ENCODE measurements at regions not wholly inside any gene's neighbourhood (a gene's known extent, or its start where the extent isn't known, plus 50 kb on each side); places are given as distances from the start of the nearest gene placed in this dataset.

DNA sequence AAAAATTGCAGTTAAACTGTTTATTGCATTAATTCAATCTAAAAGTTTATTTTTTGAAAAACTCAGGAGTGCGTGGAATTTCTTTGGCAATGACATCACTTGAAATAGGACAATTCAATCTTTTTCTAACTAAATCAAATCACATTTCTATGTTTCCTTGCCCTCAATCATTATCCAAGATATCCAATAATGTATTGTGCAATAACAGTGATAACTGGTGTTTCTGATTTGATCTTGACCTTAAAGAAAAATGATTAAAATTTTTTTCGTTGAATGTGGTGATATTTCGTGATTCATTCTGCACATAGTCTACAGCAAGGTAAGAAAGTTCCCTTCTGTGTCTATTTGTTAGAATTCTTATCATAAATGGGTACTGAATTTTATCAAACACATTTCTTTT lies 163.2 kb downstream of the SPCS3 start:
- 84% methylated on average over 2 of the region's 3 CpGs for WGBS

DNA sequence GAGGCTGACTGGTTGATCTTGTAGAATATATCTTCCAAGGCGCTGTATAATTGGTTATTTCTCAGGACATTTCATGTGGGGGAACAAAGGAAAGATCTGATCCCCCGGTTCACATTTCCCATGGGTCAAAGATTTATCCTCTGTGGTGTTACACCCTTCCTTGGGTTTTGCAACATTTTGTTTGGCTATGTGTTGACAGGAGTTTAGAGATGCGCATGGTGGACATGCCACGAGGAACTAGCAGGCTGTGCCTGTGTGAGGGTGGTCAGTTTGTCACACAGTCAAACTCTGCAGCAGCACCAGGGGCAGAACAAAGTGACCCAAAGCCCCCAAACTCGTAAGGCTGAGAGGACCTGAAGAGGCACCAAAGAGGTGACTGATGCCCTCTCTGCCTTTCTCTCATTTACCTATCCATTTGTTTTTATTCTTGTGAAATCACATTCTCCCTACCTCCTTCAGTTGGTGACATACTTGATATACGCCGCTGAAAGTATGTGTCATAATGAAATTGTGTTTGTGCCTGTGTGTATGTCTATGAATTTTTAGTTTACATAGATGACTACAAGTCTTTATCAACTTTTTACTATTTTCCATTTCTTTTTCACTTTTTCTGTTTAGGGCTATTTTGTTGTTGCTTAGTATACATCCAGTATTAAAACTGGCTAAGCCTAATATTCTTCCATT lies 164.7 kb downstream of the SPCS3 start:
- H3K36me3 ChIP-seq (ENCODE audit: control insufficient read depth in 1 of 2, insufficient read depth in 2 of 2, low read depth in 1 of 2, low read length in 2 of 2), result no peaks in the 10 kb centered on the region
- DNase-seq, result no peak
- H2BK12ac ChIP-seq (ENCODE audit: low read length in 2 of 2), result no peak overlapping the region
- H3K27ac ChIP-seq (ENCODE audit: low read length, poor library complexity, severe bottlenecking), result no peak overlapping the region
- no peaks in the 10 kb centered on the region for H3K79me1 ChIP-seq (replicated peaks; ENCODE audit: low read length, poor library complexity, severe bottlenecking)
- H3K4me1 ChIP-seq (ENCODE audit: control insufficient read depth, insufficient read depth, low read depth, low read length), result no peaks in the 10 kb centered on the region
- no peak overlapping the region for H2AFZ ChIP-seq (ENCODE audit: low read depth, low read length)
- H3K23ac ChIP-seq (ENCODE audit: low read length in 2 of 2), result no peak overlapping the region
- H4K8ac ChIP-seq (ENCODE audit: low read length), result no peak overlapping the region
- 94% methylated on average over 5 of the region's 7 CpGs for WGBS
- no peak overlapping the region for H3K4me3 ChIP-seq (ENCODE audit: insufficient read depth in 1 of 2, low read depth in 1 of 2, low read length in 2 of 2)
- no peak overlapping the region for H4K91ac ChIP-seq (ENCODE audit: low read length)
- H3K9me3 ChIP-seq (ENCODE audit: control insufficient read depth, low read length), result peaks cover 3% of the 10 kb centered on the region
- H3K9ac ChIP-seq (ENCODE audit: low read length), result no peak overlapping the region
- H3K4ac ChIP-seq (ENCODE audit: low read depth in 1 of 2, low read length in 2 of 2), result no peak overlapping the region
- H2BK15ac ChIP-seq (ENCODE audit: low read depth, poor library complexity, severe bottlenecking), result no peak overlapping the region
- no peak overlapping the region for H3K4me2 ChIP-seq (ENCODE audit: low read length, poor library complexity, severe bottlenecking)
- no peaks in the 10 kb centered on the region for H3K27me3 ChIP-seq (ENCODE audit: control insufficient read depth in 1 of 2, insufficient read depth in 1 of 2, low read length in 2 of 2)
- H2BK120ac ChIP-seq (ENCODE audit: low read depth, low read length), result no peak overlapping the region
- no peak overlapping the region for H2AK5ac ChIP-seq (ENCODE audit: low read length, severe bottlenecking)
- H3K14ac ChIP-seq (ENCODE audit: low read length in 2 of 2), result no peak overlapping the region
- H2BK5ac ChIP-seq (ENCODE audit: low read depth, low read length, poor library complexity, severe bottlenecking), result no peak overlapping the region
- H3K18ac ChIP-seq (ENCODE audit: low read depth in 1 of 2, low read length in 2 of 2), result no peak overlapping the region

More for the DNA sequence above, 163.2 kb downstream of the SPCS3 start:
- no peak overlapping the region for H2AFZ ChIP-seq (ENCODE audit: low read depth, low read length)
- no peaks in the 10 kb centered on the region for H3K79me1 ChIP-seq (replicated peaks; ENCODE audit: low read length, poor library complexity, severe bottlenecking)
- no peak overlapping the region for H3K4me3 ChIP-seq (ENCODE audit: insufficient read depth in 1 of 2, low read depth in 1 of 2, low read length in 2 of 2)
- no peaks in the 10 kb centered on the region for H3K36me3 ChIP-seq (ENCODE audit: control insufficient read depth in 1 of 2, insufficient read depth in 2 of 2, low read depth in 1 of 2, low read length in 2 of 2)
- DNase-seq, result no peak
- no peak overlapping the region for H3K4ac ChIP-seq (ENCODE audit: low read depth in 1 of 2, low read length in 2 of 2)
- H2AK5ac ChIP-seq (ENCODE audit: low read length, severe bottlenecking), result no peak overlapping the region
- H4K91ac ChIP-seq (ENCODE audit: low read length), result no peak overlapping the region
- no peak overlapping the region for H3K9ac ChIP-seq (ENCODE audit: low read length)
- no peaks in the 10 kb centered on the region for H3K27me3 ChIP-seq (ENCODE audit: control insufficient read depth in 1 of 2, insufficient read depth in 1 of 2, low read length in 2 of 2)
- H3K27ac ChIP-seq (ENCODE audit: low read length, poor library complexity, severe bottlenecking), result no peak overlapping the region
- peaks cover 1% of the 10 kb centered on the region for H3K9me3 ChIP-seq (ENCODE audit: control insufficient read depth, low read length)
- H3K14ac ChIP-seq (ENCODE audit: low read length in 2 of 2), result no peak overlapping the region
- H2BK15ac ChIP-seq (ENCODE audit: low read depth, poor library complexity, severe bottlenecking), result no peak overlapping the region
- no peak overlapping the region for H2BK120ac ChIP-seq (ENCODE audit: low read depth, low read length)
- H3K4me1 ChIP-seq (ENCODE audit: control insufficient read depth, insufficient read depth, low read depth, low read length), result no peaks in the 10 kb centered on the region
- H3K18ac ChIP-seq (ENCODE audit: low read depth in 1 of 2, low read length in 2 of 2), result no peak overlapping the region
- H2BK12ac ChIP-seq (ENCODE audit: low read length in 2 of 2), result no peak overlapping the region
- no peak overlapping the region for H4K8ac ChIP-seq (ENCODE audit: low read length)
- H3K4me2 ChIP-seq (ENCODE audit: low read length, poor library complexity, severe bottlenecking), result no peak overlapping the region
- no peak overlapping the region for H2BK5ac ChIP-seq (ENCODE audit: low read depth, low read length, poor library complexity, severe bottlenecking)
- no peak overlapping the region for H3K23ac ChIP-seq (ENCODE audit: low read length in 2 of 2)

DNA sequence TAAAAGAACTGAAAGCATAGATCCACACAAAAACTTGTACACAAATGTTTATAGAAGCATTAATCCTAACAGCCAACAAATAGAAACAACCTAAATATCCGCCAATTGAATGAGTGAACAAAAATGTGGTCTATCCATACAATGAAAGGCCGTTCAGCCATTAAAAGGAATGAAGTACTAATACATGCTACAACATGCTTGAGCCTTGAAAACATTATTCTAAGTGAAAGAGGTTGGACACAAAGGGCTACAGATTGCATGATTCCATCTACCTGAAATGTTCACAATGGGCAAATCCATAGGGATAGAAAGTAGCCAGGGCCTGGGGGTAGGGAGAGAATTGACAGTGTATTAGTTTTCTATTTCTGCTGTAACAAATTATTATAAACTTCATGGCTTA lies 169.2 kb downstream of the SPCS3 start:
- no peak overlapping the region for H3K4me3 ChIP-seq (ENCODE audit: insufficient read depth in 1 of 2, low read depth in 1 of 2, low read length in 2 of 2)
- no peak overlapping the region for H3K9ac ChIP-seq (ENCODE audit: low read length)
- no peak overlapping the region for H2BK15ac ChIP-seq (ENCODE audit: low read depth, poor library complexity, severe bottlenecking)
- H3K27me3 ChIP-seq (ENCODE audit: control insufficient read depth in 1 of 2, insufficient read depth in 1 of 2, low read length in 2 of 2), result no peaks in the 10 kb centered on the region
- H2AK5ac ChIP-seq (ENCODE audit: low read length, severe bottlenecking), result no peak overlapping the region
- no peaks in the 10 kb centered on the region for H3K79me1 ChIP-seq (replicated peaks; ENCODE audit: low read length, poor library complexity, severe bottlenecking)
- H2BK5ac ChIP-seq (ENCODE audit: low read depth, low read length, poor library complexity, severe bottlenecking), result no peak overlapping the region
- DNase-seq, result no peak
- no peak overlapping the region for H3K27ac ChIP-seq (ENCODE audit: low read length, poor library complexity, severe bottlenecking)
- peaks cover 3% of the 10 kb centered on the region for H3K9me3 ChIP-seq (ENCODE audit: control insufficient read depth, low read length)
- no peak overlapping the region for H3K14ac ChIP-seq (ENCODE audit: low read length in 2 of 2)
- no peak overlapping the region for H3K23ac ChIP-seq (ENCODE audit: low read length in 2 of 2)
- H3K4ac ChIP-seq (ENCODE audit: low read depth in 1 of 2, low read length in 2 of 2), result no peak overlapping the region
- no peaks in the 10 kb centered on the region for H3K4me1 ChIP-seq (ENCODE audit: control insufficient read depth, insufficient read depth, low read depth, low read length)
- H3K18ac ChIP-seq (ENCODE audit: low read depth in 1 of 2, low read length in 2 of 2), result no peak overlapping the region
- no peak overlapping the region for H2BK12ac ChIP-seq (ENCODE audit: low read length in 2 of 2)
- H2BK120ac ChIP-seq (ENCODE audit: low read depth, low read length), result no peak overlapping the region
- H2AFZ ChIP-seq (ENCODE audit: low read depth, low read length), result no peak overlapping the region
- H3K36me3 ChIP-seq (ENCODE audit: control insufficient read depth in 1 of 2, insufficient read depth in 2 of 2, low read depth in 1 of 2, low read length in 2 of 2), result no peaks in the 10 kb centered on the region
- no peak overlapping the region for H4K8ac ChIP-seq (ENCODE audit: low read length)
- no peak overlapping the region for H4K91ac ChIP-seq (ENCODE audit: low read length)
- no peak overlapping the region for H3K4me2 ChIP-seq (ENCODE audit: low read length, poor library complexity, severe bottlenecking)
- WGBS, result no CpG with 5 or more reads among the region's 2 CpGs

DNA sequence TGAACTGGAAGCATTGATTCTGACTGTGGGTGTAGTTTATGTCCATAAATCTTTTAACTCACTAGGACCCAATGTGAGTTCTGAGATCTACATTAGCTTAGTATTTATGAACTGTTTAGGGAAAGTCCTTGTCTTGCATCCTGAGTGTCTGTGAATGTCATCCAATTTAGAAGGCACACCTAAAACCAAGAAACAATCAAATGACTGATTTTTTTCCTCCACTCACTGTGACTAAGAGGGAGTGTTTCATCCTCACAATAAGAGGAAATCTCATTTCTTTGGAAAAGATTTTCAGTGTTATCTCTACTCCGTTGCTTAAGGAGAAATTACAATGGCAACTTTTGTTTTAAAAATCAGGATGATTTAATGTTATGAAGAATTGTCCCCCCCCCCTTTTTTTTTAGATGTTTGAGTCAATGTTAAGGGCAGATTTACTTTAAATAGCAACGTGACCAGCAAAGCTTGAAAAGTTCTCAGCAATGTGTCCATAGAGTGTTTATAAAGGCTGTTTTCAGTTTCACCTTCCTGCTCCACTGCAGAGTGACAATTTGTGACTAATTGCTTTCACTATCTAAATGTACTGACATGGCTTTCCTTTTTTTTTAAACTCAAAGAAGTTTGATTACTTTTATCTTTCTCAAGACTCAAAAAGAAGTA lies 173.0 kb downstream of the SPCS3 start:
- Histone ChIP-seq H3K27ac (ENCODE audit: low read length, poor library complexity, severe bottlenecking) (no peak overlapping the region), H3K36me3 (ENCODE audit: control insufficient read depth in 1 of 2, insufficient read depth in 2 of 2, low read depth in 1 of 2, low read length in 2 of 2) (no peaks in the 10 kb centered on the region), H4K8ac (ENCODE audit: low read length) (no peak overlapping the region), H3K4me3 (ENCODE audit: insufficient read depth in 1 of 2, low read depth in 1 of 2, low read length in 2 of 2) (peak overlapping the region in 1 of 2 experiments; percentile 2), H3K4ac (ENCODE audit: low read depth in 1 of 2, low read length in 2 of 2) (no peak overlapping the region), H3K4me2 (ENCODE audit: low read length, poor library complexity, severe bottlenecking) (no peak overlapping the region), H3K18ac (ENCODE audit: low read depth in 1 of 2, low read length in 2 of 2) (no peak overlapping the region), H4K91ac (ENCODE audit: low read length) (no peak overlapping the region), H2BK12ac (ENCODE audit: low read length in 2 of 2) (no peak overlapping the region), H3K23ac (ENCODE audit: low read length in 2 of 2) (no peak overlapping the region), H3K27me3 (ENCODE audit: control insufficient read depth in 1 of 2, insufficient read depth in 1 of 2, low read length in 2 of 2) (no peaks in the 10 kb centered on the region), H3K14ac (ENCODE audit: low read length in 2 of 2) (no peak overlapping the region), H3K79me1 (replicated peaks; ENCODE audit: low read length, poor library complexity, severe bottlenecking) (no peaks in the 10 kb centered on the region), H2AK5ac (ENCODE audit: low read length, severe bottlenecking) (no peak overlapping the region), H2AFZ (ENCODE audit: low read depth, low read length) (no peak overlapping the region), H3K9ac (ENCODE audit: low read length) (peak overlapping the region; percentile 39), H3K9me3 (ENCODE audit: control insufficient read depth, low read length) (peaks cover 3% of the 10 kb centered on the region), H2BK120ac (ENCODE audit: low read depth, low read length) (no peak overlapping the region), H2BK15ac (ENCODE audit: low read depth, poor library complexity, severe bottlenecking) (no peak overlapping the region), H3K4me1 (ENCODE audit: control insufficient read depth, insufficient read depth, low read depth, low read length) (no peaks in the 10 kb centered on the region), H2BK5ac (ENCODE audit: low read depth, low read length, poor library complexity, severe bottlenecking) (no peak overlapping the region)
- peak; percentile 52 for DNase-seq
- WGBS, result 40% methylated on average over 1 of the region's 2 CpGs

Measured in mesenchymal stem cell (in vitro differentiated cells and primary cell).